GM18868 (cell line): ENCODE measurements at regions not wholly inside any gene's neighbourhood (a gene's known extent, or its start where the extent isn't known, plus 50 kb on each side); places are given as distances from the start of the nearest gene placed in this dataset.
"Not testable (repeated sequence)": the region's sequence is repeated elsewhere in the genome, so short reads cannot be mapped to it uniquely, and the experiment has no call there.

ENCODE experiments used
- ATAC-seq: cut with Tn5 transposase; IDR thresholded peaks from one replicate; pipeline ENCODE4 v1.9.1; 2021; ENCODE audit warnings: mild to moderate bottlenecking, moderate library complexity; ENCODE audit not compliant: unreplicated experiment

DNA sequence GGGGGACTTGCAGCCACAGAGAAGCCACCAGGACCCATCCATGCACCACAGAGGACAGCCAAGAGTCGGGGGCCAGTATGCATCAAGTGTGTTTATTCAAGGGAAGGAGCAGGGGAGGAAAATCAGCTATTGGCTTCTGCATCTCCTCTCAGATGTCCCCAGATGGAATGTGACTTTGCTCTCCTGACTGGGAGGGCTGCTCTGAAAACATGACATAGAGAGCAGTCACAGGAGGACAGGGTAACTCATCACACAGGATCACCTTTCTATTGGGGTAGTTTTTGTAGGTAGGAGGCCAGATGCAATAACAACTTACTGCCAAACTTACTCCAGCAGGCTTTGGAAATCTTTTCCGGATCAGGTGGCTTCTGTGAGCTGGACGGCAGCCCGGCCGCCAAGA is 121.0 kb upstream of the OPCML start:
- no peak for ATAC-seq

DNA sequence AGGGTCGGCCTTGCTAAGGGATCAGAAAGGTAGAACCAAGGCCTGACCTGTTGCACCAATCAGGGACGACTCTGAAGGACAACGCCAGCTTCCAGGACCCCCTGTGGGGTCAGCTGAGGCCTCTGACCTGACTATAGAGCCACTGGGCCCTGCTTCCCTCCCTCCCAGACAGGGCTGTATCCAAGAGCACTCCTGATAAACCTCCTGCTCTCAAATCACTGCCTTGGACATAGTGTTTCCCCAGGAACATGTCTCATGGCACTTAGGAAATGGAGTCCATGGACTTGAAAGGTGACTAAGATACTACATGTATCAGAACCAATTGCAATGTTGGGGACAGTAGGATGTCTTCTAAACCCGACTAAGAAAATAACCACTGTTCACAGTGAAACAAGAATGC is 117.8 kb upstream of the OPCML start:
- no peak for ATAC-seq

GRCh38 chr11:133649040-133649439 is 116.7 kb upstream of the OPCML start:
- no peak for ATAC-seq

DNA sequence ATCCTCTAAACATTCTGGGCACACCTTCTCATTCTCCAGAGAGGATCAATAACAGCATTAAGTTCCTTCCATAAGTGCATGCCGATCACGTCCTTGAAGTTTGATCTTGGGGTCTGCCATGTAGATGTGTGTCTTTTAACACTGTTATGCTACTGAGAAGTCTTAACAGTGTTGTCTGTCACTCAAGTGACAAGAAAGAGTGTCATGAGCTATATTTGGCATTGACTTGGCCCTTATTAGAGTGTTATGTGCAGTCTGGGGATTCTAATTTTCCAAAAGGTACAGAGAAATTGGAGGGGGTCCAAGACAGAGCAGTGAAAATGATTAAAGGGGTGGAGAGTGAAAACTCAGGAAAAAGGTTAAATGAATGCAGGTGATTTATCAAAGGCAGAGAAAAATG is 107.1 kb upstream of the OPCML start:
- ATAC-seq = no peak

- no peak for ATAC-seq
Measured at GRCh38 chr11:133638921-133639320, 106.6 kb upstream of the OPCML start.

DNA sequence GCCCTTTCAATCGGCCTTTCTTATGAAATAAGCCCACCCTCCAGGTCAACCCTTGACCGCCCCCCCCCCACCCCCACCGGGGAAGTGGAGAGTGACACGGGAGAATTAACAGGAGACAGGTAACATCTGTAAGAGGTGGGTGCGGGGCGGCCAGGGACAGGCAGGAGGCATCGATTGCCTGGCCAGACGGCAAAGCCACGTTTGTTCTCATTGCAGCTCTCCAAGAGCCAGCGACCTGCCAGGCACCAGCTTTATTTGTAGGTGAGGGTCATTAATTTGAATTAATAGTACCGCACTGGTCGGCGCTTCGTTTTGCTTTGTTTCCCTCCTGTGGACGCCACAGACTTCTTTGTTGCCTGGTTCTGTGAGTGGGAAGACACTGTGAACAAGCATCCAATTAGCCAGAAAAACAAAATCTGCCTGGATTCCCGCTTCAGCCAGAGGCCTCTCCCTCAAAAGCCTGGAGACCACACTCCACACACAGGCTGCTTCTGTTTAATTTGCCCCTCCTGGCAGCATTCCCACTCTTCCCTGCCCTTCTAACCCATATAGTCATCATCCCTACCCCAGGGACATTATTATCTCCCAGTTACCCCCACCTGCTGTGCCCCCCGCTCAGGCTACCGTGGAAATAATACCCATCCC is 104.5 kb upstream of the OPCML start:
- ATAC-seq = no peak

DNA sequence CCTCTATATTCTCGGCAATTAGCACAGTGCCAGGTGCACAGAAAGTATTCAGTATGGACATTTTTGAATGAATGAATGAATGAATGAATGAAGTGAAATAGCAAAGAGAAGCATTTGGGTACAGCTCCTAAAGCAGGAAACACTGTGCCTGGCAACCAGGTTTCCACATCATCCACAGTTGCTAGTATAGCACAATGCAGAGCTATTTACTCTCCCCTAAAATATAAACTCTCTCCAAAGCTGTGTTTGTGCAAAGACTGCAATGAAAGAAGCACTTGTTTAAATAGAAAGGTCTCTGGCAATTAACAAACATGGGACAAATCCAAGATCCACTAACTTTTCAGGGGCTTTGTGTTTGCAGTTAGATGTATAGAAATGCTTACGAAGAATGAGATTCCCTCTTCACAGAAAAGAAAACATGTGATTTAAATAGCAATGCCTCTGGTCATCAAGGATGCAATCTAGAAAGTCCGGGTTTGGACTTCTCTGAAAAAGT is 103.0 kb upstream of the OPCML start:
- no peak for ATAC-seq

GRCh38 chr11:133628371-133628770 is 96.1 kb upstream of the OPCML start:
- ATAC-seq = not testable (repeated sequence)

- no peak for ATAC-seq
Measured at GRCh38 chr11:133621611-133622010, 89.3 kb upstream of the OPCML start.

DNA sequence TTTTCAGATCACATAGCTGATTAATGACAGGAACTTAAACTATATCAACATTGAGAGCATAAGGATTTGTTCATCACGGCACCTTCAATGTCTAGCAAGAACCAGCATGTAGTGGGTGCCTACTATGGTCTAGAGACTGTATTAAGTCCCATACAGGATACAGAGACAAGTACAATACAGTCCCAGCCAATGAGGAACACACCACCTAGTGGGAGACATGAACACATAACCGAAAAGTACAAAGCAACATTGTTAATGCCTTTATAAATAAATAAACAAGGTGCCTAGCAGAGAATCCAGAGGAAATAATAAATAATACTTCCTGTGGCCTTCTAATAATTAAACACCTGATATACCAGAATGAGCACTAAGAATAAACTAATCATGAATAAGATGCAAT is 87.7 kb upstream of the OPCML start:
- no peak for ATAC-seq

DNA sequence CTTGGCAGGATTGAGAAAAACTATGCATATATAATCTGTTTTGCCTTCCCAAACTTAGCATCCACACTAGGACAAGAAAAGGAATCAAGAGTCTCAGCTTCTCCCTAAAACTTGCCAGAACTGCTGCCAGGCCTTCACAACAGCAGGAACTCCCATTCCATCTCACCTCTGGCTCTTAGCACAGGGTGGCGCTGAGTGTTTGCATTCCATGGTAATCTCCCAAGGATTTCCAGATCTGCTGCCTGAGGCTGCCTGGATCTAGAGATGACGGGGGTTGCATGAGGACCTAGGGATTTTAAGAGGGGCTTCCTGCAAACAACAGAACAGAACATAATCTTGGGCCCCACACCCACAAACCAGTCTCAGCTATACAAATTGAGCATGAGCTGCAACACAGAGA is 87.1 kb upstream of the OPCML start:
- ATAC-seq = no peak

DNA sequence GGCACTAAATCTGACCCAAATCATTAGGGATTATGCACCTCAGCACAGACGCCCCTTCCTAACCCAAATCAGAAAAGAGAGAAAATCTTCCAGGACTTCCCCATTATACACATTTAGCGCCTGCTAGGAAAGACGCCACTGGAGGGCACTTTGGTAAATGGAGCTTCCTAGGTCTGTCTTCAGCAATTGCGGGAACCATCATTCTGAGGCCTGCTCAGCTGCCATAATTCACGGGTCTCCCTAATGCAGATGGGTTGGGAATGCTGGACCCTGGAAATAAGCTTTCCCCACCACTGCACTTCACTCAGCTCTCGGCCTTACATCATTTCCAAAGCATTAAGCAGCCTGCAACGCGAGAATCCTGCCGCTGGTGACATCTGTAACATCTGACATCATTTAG is 86.2 kb upstream of the OPCML start:
- no peak for ATAC-seq

DNA sequence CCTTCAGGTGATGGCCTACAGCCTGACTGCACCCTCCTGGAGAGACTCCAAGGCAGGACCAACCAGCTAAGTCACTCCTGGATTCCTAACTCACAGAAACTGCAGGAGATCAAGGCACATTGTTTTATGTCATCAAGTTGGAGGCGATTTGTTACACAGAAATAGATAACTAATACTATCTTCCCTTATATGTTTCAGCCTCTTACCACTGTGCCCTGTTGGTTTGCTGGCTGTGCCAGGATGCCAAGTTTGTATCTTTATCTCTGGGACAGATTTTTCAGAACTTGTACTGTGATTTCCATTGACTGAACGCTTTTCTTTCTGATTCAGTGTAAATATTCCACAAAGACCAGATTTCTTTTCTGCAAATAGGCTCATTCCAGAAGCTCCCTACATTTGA is 76.2 kb upstream of the OPCML start:
- no peak for ATAC-seq

DNA sequence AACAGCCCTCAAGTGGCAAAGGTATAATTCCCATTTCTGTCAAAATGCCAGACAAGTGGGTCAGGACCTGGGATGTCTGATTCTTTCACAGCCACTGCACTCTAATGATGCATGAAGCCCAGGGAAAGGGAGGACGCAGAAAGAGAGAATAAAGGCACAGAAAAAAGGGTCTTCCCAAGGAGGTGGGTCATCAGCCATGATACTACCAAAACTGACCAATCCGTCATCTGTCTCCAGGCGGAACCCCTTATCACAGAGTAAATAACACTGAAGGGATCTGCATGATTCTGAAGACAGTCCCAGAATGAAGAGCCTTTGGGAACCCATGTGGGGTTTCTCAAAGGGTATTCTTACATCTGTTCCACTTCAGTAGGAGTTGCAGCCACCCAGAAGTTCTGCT is 73.8 kb upstream of the OPCML start:
- ATAC-seq = no peak

- ATAC-seq = no peak
Measured at GRCh38 chr11:133605482-133605881, 73.2 kb upstream of the OPCML start.

DNA sequence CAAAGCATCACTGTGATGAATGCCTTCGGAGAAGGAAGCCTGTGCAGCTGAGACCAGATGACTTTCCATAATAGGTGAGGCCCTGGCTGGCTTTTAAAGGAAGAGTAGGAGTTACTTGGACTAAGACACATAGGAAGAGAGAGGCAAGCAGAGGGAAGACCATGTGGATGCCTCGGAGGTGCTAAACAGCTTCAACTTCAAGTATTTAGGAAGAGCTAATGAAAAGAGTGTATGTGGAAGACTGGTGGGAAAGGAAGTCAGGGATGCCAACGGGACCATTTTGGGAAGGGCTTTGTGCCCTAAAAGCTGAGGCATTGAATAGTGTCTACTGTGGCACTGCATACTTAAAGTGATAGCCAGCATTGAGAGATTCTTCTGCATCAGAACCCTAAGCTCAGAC is 69.3 kb upstream of the OPCML start:
- no peak for ATAC-seq

GRCh38 chr11:133600786-133601185 is 68.5 kb upstream of the OPCML start:
- ATAC-seq = no peak

GRCh38 chr11:133600306-133600705 is 68.0 kb upstream of the OPCML start:
- ATAC-seq = no peak

GRCh38 chr11:133598906-133599305 is 66.6 kb upstream of the OPCML start:
- ATAC-seq = no peak

GRCh38 chr11:133597236-133597635 is 64.9 kb upstream of the OPCML start:
- ATAC-seq = no peak

DNA sequence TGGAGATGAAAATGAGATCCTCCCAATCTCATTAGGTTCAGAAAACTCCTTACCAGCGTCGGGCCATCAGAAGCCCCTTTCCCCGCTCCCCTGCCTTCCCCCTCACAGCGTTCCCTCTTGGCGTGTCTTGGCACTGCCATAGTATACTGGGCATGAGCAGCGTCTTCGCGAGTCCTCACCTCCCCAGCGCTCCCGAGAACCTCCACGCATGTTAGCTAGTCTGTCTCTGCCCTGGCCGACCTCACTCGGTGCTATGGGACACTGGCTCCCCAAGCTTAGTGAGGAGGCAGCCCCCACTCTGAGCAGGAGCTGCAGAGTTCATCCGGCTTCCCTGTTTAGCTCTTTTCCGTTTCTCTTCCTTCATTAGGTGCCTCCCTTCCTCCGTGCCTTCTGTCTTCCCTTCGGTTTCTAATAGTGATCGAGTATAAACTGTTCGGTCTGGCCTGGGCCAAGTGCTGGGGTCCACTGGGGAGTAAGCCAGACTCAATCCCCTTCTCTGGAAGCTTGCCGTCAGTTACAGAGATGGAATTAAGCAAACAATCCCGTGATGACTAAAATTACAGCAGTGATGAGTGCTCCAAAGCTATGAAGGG is 63.8 kb upstream of the OPCML start:
- ATAC-seq = no peak

DNA sequence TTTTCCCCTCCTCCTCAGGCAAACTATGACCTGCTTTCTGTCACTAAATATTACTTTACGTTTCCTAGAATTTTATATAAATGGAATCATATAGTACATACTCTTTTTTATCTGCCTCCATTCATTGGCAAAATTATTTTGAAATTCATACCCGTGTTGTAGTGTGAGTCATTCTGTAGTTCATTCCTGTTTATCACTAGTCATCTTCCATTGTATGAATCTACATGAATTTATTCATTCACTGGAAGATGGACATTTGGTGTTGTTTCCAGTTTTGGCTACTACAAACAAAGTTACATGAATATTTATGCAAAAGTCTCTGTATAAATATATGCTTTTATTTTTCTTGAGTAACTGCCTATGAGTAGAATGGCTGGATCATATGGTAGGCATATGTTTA is 60.7 kb upstream of the OPCML start:
- no peak for ATAC-seq
